Spleen (tissue), 7 donors: ENCODE measurements at regions not wholly inside any gene's neighbourhood (a gene's known extent, or its start where the extent isn't known, plus 50 kb on each side); places are given as distances from the start of the nearest gene placed in this dataset.

ENCODE experiments used
- CTCF ChIP-seq, 11 experiments: fragments of 200-600 bp in 7 of 11; fragments of 450-650 bp in 4 of 11; sonication (generic) in 4 of 11; IDR thresholded peaks in 8 of 11; conservative IDR thresholded peaks in 3 of 11; 1 replicate in 7 of 11; 2 replicates in 4 of 11; pipeline versions ENCODE4 v1.4.0 to v1.8.0; 2016 to 2021; ENCODE audit warnings: antibody characterized with exemption in 11 of 11, inconsistent platforms in 4 of 11, mild to moderate bottlenecking in 1 of 11
- POLR2A ChIP-seq, 3 donors: fragments of 450-650 bp; IDR thresholded peaks; one replicate each; pipeline ENCODE4 v1.5.1; 2017; ENCODE audit warnings: antibody characterized with exemption in 3 of 3, mild to moderate bottlenecking in 1 of 3
- POLR2AphosphoS5 ChIP-seq, 3 donors: sonication (generic); formaldehyde crosslinking; IDR thresholded peaks; one replicate each; pipeline ENCODE4 v1.5.1; 2017; ENCODE audit warnings: antibody characterized with exemption in 3 of 3
- donor health status: DM: no; HTN: no; CAD: no; lungs with moderate emphysema.
- donor health status: DM: no; HTN: no; CAD: no.
- donor health status: DM: no; HTN: no; CAD: no.

- TF ChIP-seq CTCF (IDR thresholded peaks at IDR 0.05 in 8 of 11, conservative IDR thresholded peaks at IDR 0.05 in 3 of 11) (no peak), POLR2AphosphoS5 (IDR thresholded peaks at IDR 0.05) (no peak), POLR2A (IDR thresholded peaks at IDR 0.05) (no peak)
Measured at GRCh38 chr2:18645315-18645714, 55.9 kb upstream of the NT5C1B start.
